ENCODE measurements at regions not wholly inside any gene's neighbourhood (a gene's known extent, or its start where the extent isn't known, plus 50 kb on each side); places are given as distances from the start of the nearest gene placed in this dataset.

DNA sequence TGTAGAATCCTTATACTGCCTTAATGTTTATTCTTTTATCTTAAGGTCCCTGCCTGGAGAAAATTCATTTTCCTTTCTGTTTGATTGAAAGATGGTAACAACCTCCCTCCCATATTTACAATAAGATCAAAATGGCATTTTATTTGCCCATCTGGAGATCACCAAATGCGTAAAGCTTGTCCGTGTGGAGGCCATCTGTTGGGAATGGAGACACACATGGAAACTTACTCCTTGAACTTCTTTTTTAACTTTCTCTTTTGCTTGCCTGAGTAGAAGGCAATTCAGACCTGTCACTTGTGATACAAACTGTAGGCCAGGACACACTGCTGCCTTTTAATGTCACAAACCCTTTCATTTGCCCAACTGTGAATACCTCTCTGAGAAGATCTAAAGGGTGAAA, 144.8 kb upstream of the CEP162 start:
- ATAC-seq, result no peak
- Histone ChIP-seq H2AFZ (ENCODE audit: low read length) (no peak overlapping the region), H3K79me2 (ENCODE audit: insufficient read depth, low read length) (no peaks in the 10 kb centered on the region), H3K36me3 (replicated peaks in 1 of 2; ENCODE audit: control insufficient read depth in 1 of 2, insufficient read depth in 2 of 2, low read length in 2 of 2) (no peaks in the 10 kb centered on the region), H3K9me3 (ENCODE audit: low read length) (no peaks in the 10 kb centered on the region; the same call in 1 of the 2 replicates), H3K4me1 (ENCODE audit: insufficient read depth, low read length) (no peaks in the 10 kb centered on the region), H3K4me3 (replicated peaks in 1 of 3; ENCODE audit: insufficient read depth in 1 of 3, low read depth in 2 of 3, low read length in 3 of 3) (no peak overlapping the region), H3K4me2 (ENCODE audit: low read depth, low read length) (no peak overlapping the region), H3K27me3 (ENCODE audit: control insufficient read depth in 1 of 2, insufficient read depth in 2 of 2, low read length in 2 of 2) (no peaks in the 10 kb centered on the region; a peak in 1 of 5 replicates), H4K20me1 (ENCODE audit: insufficient read depth, low read length) (no peaks in the 10 kb centered on the region), H3K27ac (ENCODE audit: extremely low read length, insufficient read depth, low read length) (no peak overlapping the region), H3K9ac (ENCODE audit: insufficient read depth, low read depth, low read length) (no peak overlapping the region)
- POLR2A ChIA-PET, result no interaction called here
- 73% methylated on average over 2 of the region's 2 CpGs for WGBS (ENCODE audit: low lambda C conversion rate)
- DNase-seq (ENCODE audit: low spot score), result no peak
- TF ChIP-seq ZNF296 (CRISPR knock-in tag; conservative IDR thresholded peaks at IDR 0.05) (no peak), MAFK (conservative IDR thresholded peaks at IDR 0.05 in 1 of 2, IDR thresholded peaks at IDR 0.05 in 1 of 2; ENCODE audit: low read length in 2 of 2) (no peak), ZMYM2 (CRISPR knock-in tag; IDR thresholded peaks at IDR 0.05) (no peak), ZNF234 (CRISPR knock-in tag; conservative IDR thresholded peaks at IDR 0.05) (no peak), ZNF335 (CRISPR knock-in tag; IDR thresholded peaks at IDR 0.05) (no peak), ZNF343 (CRISPR knock-in tag; IDR thresholded peaks at IDR 0.05) (no peak), ZBTB40 (IDR thresholded peaks at IDR 0.05) (no peak), ZBTB40 (CRISPR knock-in tag; IDR thresholded peaks at IDR 0.05) (no peak)
- in situ Hi-C loops (cut with HindIII; ENCODE audit: extremely low pct_ligation_motif_present, low pct_unique_long_range_greater_than_20kb), result no loop called here
- CTCF ChIA-PET (ENCODE audit: low intra/inter-chr PET ratio, low total read pairs), result no interaction called here
- FAIRE-seq, result no peak
- no TSS peak for BruUV-seq (replicated peaks)
- intact Hi-C loops (cut with micrococcal nuclease; ENCODE audit: unreplicated experiment), result no loop called here
